CD4-positive, alpha-beta T cell (primary cell): ENCODE measurements at regions not wholly inside any gene's neighbourhood (a gene's known extent, or its start where the extent isn't known, plus 50 kb on each side); places are given as distances from the start of the nearest gene placed in this dataset.

Experiments
- ATAC-seq: fragments of 200-7000 bp; cut with Tn5 transposase; one replicate; pipeline ENCODE4 v1.10.0; 2022; ENCODE audit warnings: mild to moderate bottlenecking; ENCODE audit not compliant: poor library complexity
- CTCF ChIA-PET: fragments of 350-600 bp; sonication (Branson Sonifier 250); formaldehyde crosslinking; loops from one replicate; lab custom pipeline; 2021; ENCODE audit warnings: antibody characterized with exemption, inconsistent platforms; lab: Charles Lee
- POLR2A ChIA-PET: fragments of 350-600 bp; sonication (Branson Sonifier 250); formaldehyde crosslinking; loops from one replicate; lab custom pipeline; 2021; ENCODE audit warnings: antibody characterized with exemption, inconsistent platforms; lab: Charles Lee
- DNase-seq, 14 experiments: peaks; one replicate each; pipeline ENCODE4 v3.0.0-alpha.2; 2013 to 2020; ENCODE audit warnings: mixed read lengths in 2 of 14
- H3K27ac ChIP-seq, 2 donors: one replicate each; pipeline versions ENCODE4 v1.5.1 to v1.7.0; 2013; ENCODE audit warnings: low read length in 2 of 2, low read depth in 1 of 2, mild to moderate bottlenecking in 1 of 2
- H3K27me3 ChIP-seq, 2 experiments: 1 replicate in 1 of 2; 2 replicates in 1 of 2; pipeline versions ENCODE4 v1.6.1 to v1.7.0; 2013; ENCODE audit warnings: low read length in 2 of 2, control low read depth in 1 of 2, mild to moderate bottlenecking in 1 of 2, moderate library complexity in 1 of 2; ENCODE audit not compliant: insufficient read depth in 2 of 2, control insufficient read depth in 1 of 2
- H3K36me3 ChIP-seq: one replicate; pipeline ENCODE4 v1.6.1; 2013; ENCODE audit warnings: low read length, control low read depth; ENCODE audit not compliant: insufficient read depth
- H3K4me1 ChIP-seq: one replicate; pipeline ENCODE4 v1.6.1; 2013; ENCODE audit warnings: low read length, control low read depth; ENCODE audit not compliant: insufficient read depth
- H3K4me3 ChIP-seq: one replicate; pipeline ENCODE4 v1.5.1; 2013; ENCODE audit warnings: mild to moderate bottlenecking, low read length, moderate library complexity
- H3K9me3 ChIP-seq, 2 experiments: 1 replicate in 1 of 2; 2 replicates in 1 of 2; pipeline versions ENCODE4 v1.6.1 to v1.7.0; 2013; ENCODE audit warnings: low read length in 2 of 2, mild to moderate bottlenecking in 2 of 2, control low read depth in 1 of 2, moderate library complexity in 1 of 2; ENCODE audit not compliant: control insufficient read depth in 1 of 2, insufficient read depth in 1 of 2
- H3K27ac Mint-ChIP-seq: one replicate; pipeline ENCODE4 v1.8.0; 2020; ENCODE audit warnings: mixed read lengths
- H3K27me3 Mint-ChIP-seq: one replicate; pipeline ENCODE4 v1.8.0; 2021; ENCODE audit warnings: mixed read lengths
- H3K36me3 Mint-ChIP-seq: one replicate; pipeline ENCODE4 v1.8.0; 2021; ENCODE audit warnings: low read depth, mixed read lengths
- H3K4me1 Mint-ChIP-seq: one replicate; pipeline ENCODE4 v1.8.0; 2021; ENCODE audit warnings: low read depth, mixed read lengths
- H3K4me3 Mint-ChIP-seq: one replicate; pipeline ENCODE4 v1.8.0; 2020; ENCODE audit warnings: mild to moderate bottlenecking, mixed read lengths
- H3K9me3 Mint-ChIP-seq: one replicate; pipeline ENCODE4 v1.8.0; 2020; ENCODE audit warnings: mixed read lengths
- CTCF ChIP-seq: fragments of 200-600 bp; IDR thresholded peaks from one replicate; pipeline ENCODE4 v1.8.0; 2022; ENCODE audit warnings: antibody characterized with exemption, mild to moderate bottlenecking
- intact Hi-C, 2 experiments: fragments of 100-400 bp; cut with DNase I in 1 of 2; cut with micrococcal nuclease in 1 of 2; formaldehyde crosslinking; loops; one replicate each; pipeline versions ENCODE4 v1.15.1 to v1.9.0; 2023 to 2025; cut with DNase I, micrococcal nuclease

- no peak overlapping the region for H3K27ac ChIP-seq
These were observed 175.4 kb downstream of the SUCNR1 start for GRCh38 chr3:152048831-152049230.

GRCh38 chr3:152050903-152051302 is 177.5 kb downstream of the SUCNR1 start:
- H3K27ac ChIP-seq, result no peak overlapping the region
- ChIA-PET CTCF (no interaction called here), POLR2A (no interaction called here)
- Mint-ChIP-seq H3K36me3 (no peaks in the 10 kb centered on the region), H3K27ac (no peak overlapping the region), H3K4me3 (no peak overlapping the region), H3K4me1 (no peaks in the 10 kb centered on the region), H3K27me3 (peaks cover 5% of the 10 kb centered on the region), H3K9me3 (no peaks in the 10 kb centered on the region)
- no peaks in the 10 kb centered on the region for H3K27me3 ChIP-seq
- no peaks in the 10 kb centered on the region for H3K9me3 ChIP-seq
- no peak overlapping the region for H3K4me3 ChIP-seq
- ATAC-seq (no peak), DNase-seq (no peak)
- intact Hi-C loops, result no loop called here
- TF ChIP-seq CTCF, result no peak
- H3K36me3 ChIP-seq, result no peaks in the 10 kb centered on the region
- H3K4me1 ChIP-seq, result no peaks in the 10 kb centered on the region

More at GRCh38 chr3:152048831-152049230, 175.4 kb downstream of the SUCNR1 start:
- Histone ChIP-seq H3K27me3 (no peaks in the 10 kb centered on the region), H3K36me3 (no peaks in the 10 kb centered on the region), H3K4me1 (no peaks in the 10 kb centered on the region), H3K4me3 (no peak overlapping the region), H3K9me3 (no peaks in the 10 kb centered on the region)
- ChIA-PET CTCF (no interaction called here), POLR2A (interaction anchor here (1.0 kb wide), 1 partner anchor 14 kb away, joined by 4 read pairs; no protein-coding TSS in a partner anchor)
- Mint-ChIP-seq H3K36me3 (no peaks in the 10 kb centered on the region), H3K27ac (no peak overlapping the region), H3K9me3 (no peaks in the 10 kb centered on the region), H3K27me3 (peaks cover 5% of the 10 kb centered on the region), H3K4me1 (no peaks in the 10 kb centered on the region), H3K4me3 (no peak overlapping the region)
- intact Hi-C loops, result no loop called here
- no peak for TF ChIP-seq CTCF
- no peak for ATAC-seq
- DNase-seq, result no peak

GRCh38 chr3:152051501-152052404 is 178.3 kb downstream of the SUCNR1 start:
- H3K4me3 Mint-ChIP-seq, result no peak overlapping the region
- Histone ChIP-seq H3K4me1 (no peaks in the 10 kb centered on the region), H3K36me3 (no peaks in the 10 kb centered on the region), H3K27me3 (no peaks in the 10 kb centered on the region), H3K27ac (no peak overlapping the region), H3K4me3 (no peak overlapping the region), H3K9me3 (no peaks in the 10 kb centered on the region)
- TF ChIP-seq CTCF, result no peak
- DNase-seq (no peak), ATAC-seq (no peak)
- POLR2A ChIA-PET, result no interaction called here
- H3K27me3 Mint-ChIP-seq, result peaks cover 5% of the 10 kb centered on the region
- no peaks in the 10 kb centered on the region for H3K9me3 Mint-ChIP-seq
- H3K27ac Mint-ChIP-seq, result no peak overlapping the region
- H3K4me1 Mint-ChIP-seq, result no peaks in the 10 kb centered on the region
- CTCF ChIA-PET, result no interaction called here
- no peaks in the 10 kb centered on the region for H3K36me3 Mint-ChIP-seq
- intact Hi-C loops, result no loop called here
